ENCODE measurements at regions not wholly inside any gene's neighbourhood (a gene's known extent, or its start where the extent isn't known, plus 50 kb on each side); places are given as distances from the start of the nearest gene placed in this dataset.

DNA sequence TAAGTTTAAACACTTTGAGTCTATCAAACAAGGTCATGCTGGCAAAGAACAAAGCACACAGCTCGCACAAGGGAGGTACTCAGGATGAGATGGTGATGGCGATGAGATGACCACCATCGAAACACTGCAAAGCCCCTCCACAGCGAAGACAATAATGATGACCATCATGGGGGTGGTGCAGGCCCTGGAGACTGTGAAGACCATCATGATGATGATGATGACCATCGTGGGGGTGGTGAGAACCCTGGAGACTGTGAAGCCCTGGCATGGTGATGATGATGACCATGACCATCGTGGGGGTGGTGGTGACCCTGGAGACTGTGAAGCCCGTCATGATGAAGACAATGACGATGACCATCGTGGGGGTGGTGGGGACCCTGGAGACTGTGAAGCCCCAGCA lies 81.6 kb upstream of the SALL3 start:
- TF ChIP-seq, protein P1, sequence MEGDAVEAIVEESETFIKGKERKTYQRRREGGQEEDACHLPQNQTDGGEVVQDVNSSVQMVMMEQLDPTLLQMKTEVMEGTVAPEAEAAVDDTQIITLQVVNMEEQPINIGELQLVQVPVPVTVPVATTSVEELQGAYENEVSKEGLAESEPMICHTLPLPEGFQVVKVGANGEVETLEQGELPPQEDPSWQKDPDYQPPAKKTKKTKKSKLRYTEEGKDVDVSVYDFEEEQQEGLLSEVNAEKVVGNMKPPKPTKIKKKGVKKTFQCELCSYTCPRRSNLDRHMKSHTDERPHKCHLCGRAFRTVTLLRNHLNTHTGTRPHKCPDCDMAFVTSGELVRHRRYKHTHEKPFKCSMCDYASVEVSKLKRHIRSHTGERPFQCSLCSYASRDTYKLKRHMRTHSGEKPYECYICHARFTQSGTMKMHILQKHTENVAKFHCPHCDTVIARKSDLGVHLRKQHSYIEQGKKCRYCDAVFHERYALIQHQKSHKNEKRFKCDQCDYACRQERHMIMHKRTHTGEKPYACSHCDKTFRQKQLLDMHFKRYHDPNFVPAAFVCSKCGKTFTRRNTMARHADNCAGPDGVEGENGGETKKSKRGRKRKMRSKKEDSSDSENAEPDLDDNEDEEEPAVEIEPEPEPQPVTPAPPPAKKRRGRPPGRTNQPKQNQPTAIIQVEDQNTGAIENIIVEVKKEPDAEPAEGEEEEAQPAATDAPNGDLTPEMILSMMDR (IDR thresholded peaks at IDR 0.05): no peak
- TF ChIP-seq POLR2A (IDR thresholded peaks at IDR 0.05): no peak

All from heart left ventricle (tissue), 13 donors.